Left renal pelvis (tissue), 4 donors: ENCODE measurements at regions not wholly inside any gene's neighbourhood (a gene's known extent, or its start where the extent isn't known, plus 50 kb on each side); places are given as distances from the start of the nearest gene placed in this dataset.
"Not testable (repeated sequence)": the region's sequence is repeated elsewhere in the genome, so short reads cannot be mapped to it uniquely, and the experiment has no call there.

Experiments used
- DNase-seq, 4 donors: peaks; one replicate each; pipeline ENCODE4 v3.0.0-alpha.2; 2013; ENCODE audit warnings: low read depth in 4 of 4, low spot score in 3 of 4

GRCh38 chr15:54779271-54779670 lies 417.5 kb downstream of the RSL24D1 start:
- DNase-seq: no peak

- DNase-seq: no peak
These were observed 420.3 kb downstream of the RSL24D1 start for GRCh38 chr15:54776410-54776809.

GRCh38 chr15:54772663-54773062 lies 424.1 kb downstream of the RSL24D1 start:
- no peak for DNase-seq

GRCh38 chr15:54749461-54749860 lies 447.3 kb downstream of the RSL24D1 start:
- not testable (repeated sequence) for DNase-seq

- no peak for DNase-seq
These were observed 474.3 kb downstream of the RSL24D1 start for GRCh38 chr15:54722342-54722986.

GRCh38 chr15:54719325-54719724 lies 477.4 kb downstream of the RSL24D1 start:
- no peak for DNase-seq

GRCh38 chr15:54707805-54708752 lies 488.7 kb downstream of the RSL24D1 start:
- no peak for DNase-seq

- no peak for DNase-seq
These were observed 509.1 kb downstream of the RSL24D1 start for GRCh38 chr15:54687628-54688027.
